Lower leg skin (tissue), 4 donors: ENCODE measurements at regions not wholly inside any gene's neighbourhood (a gene's known extent, or its start where the extent isn't known, plus 50 kb on each side); places are given as distances from the start of the nearest gene placed in this dataset.

ENCODE experiments used
- DNase-seq, 2 donors: peaks; one replicate each; pipeline ENCODE4 v3.0.0-alpha.2; 2019; ENCODE audit warnings: low spot score in 2 of 2
- H3K4me3 ChIP-seq: fragments of 200-600 bp; sonication (generic); 2 replicates; pipeline ENCODE4 v1.5.1; 2017; ENCODE audit warnings: mild to moderate bottlenecking, low read depth; ENCODE audit not compliant: poor library complexity, severe bottlenecking
- CTCF ChIP-seq, 3 donors: fragments of 450-650 bp; IDR thresholded peaks; one replicate each; pipeline ENCODE4 v1.5.1; 2016; ENCODE audit warnings: antibody characterized with exemption in 3 of 3, mild to moderate bottlenecking in 3 of 3, moderate library complexity in 2 of 3
- POLR2A ChIP-seq, 2 donors: fragments of 450-650 bp; IDR thresholded peaks; one replicate each; pipeline ENCODE4 v1.6.1; 2016 to 2017; ENCODE audit warnings: antibody characterized with exemption in 2 of 2, mild to moderate bottlenecking in 1 of 2, moderate library complexity in 1 of 2
- whole genome bisulfite sequencing, 2 donors: methylation state at CpG; one replicate each; pipeline ENCODE4 v1.1.5; 2018; 5-methylcytosine and 5-hydroxymethylcytosine counted together
- intact Hi-C: fragments of 100-400 bp; cut with DNase I; formaldehyde crosslinking; loops from one replicate; pipeline ENCODE4 v1.15.0; 2023; ENCODE audit warnings: low total_unique reads

- intact Hi-C loops: no loop called here
- no peak overlapping the region for H3K4me3 ChIP-seq
- no peak for DNase-seq
- WGBS, 2 donors: 79 to 86% methylated on average over 2 of the region's 2 CpGs
- TF ChIP-seq CTCF (IDR thresholded peaks at IDR 0.05): no peak
- no peak for TF ChIP-seq POLR2A (IDR thresholded peaks at IDR 0.05)
Observed at GRCh38 chr4:175422331-175422730, 389.7 kb downstream of the GPM6A start.

GRCh38 chr4:175424111-175424510 is 388.0 kb downstream of the GPM6A start:
- no peak overlapping the region for H3K4me3 ChIP-seq
- WGBS, 2 donors: 79 to 88% methylated on average over 4 of the region's 4 CpGs
- intact Hi-C loops: no loop called here
- DNase-seq: no peak
- TF ChIP-seq CTCF (IDR thresholded peaks at IDR 0.05) (no peak), POLR2A (IDR thresholded peaks at IDR 0.05) (no peak)

- no peak for DNase-seq
- no peak overlapping the region for H3K4me3 ChIP-seq
- intact Hi-C loops: no loop called here
- TF ChIP-seq POLR2A (IDR thresholded peaks at IDR 0.05) (no peak), CTCF (IDR thresholded peaks at IDR 0.05) (no peak)
- WGBS, 2 donors: 78 to 90% methylated on average over 25 to 36 of the region's 44 CpGs
Observed at GRCh38 chr4:175427751-175428150, 384.3 kb downstream of the GPM6A start.

DNA sequence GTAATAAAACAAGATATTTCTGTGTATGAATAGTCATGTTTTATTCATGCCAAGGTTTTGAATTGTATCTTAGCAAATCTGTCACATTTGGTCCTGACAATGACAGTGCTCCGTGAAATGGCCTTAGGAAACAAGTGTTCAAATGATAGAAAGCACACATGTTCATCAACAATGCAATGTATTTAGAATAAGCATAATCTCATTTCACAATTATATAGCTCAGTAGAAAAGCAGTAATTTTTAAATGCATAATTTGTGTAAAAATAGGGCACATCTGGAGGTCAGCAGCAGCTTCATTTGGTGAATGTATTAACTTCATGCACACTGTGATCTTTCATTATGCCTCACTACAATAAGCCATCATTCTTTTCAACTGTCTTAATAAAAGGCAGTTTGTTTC is 380.4 kb downstream of the GPM6A start:
- intact Hi-C loops: no loop called here
- TF ChIP-seq POLR2A (IDR thresholded peaks at IDR 0.05) (no peak), CTCF (IDR thresholded peaks at IDR 0.05) (no peak)
- WGBS, 2 donors: 50 to 55% methylated on average over 1 of the region's 1 CpG
- H3K4me3 ChIP-seq: no peak overlapping the region
- DNase-seq: no peak

- no peak for TF ChIP-seq CTCF (IDR thresholded peaks at IDR 0.05)
- no peak for TF ChIP-seq POLR2A (IDR thresholded peaks at IDR 0.05)
- no peak for DNase-seq
- intact Hi-C loops: no loop called here
- H3K4me3 ChIP-seq: no peak overlapping the region
- 43% methylated on average over 4 of the region's 4 CpGs for WGBS, 2 donors
Observed at GRCh38 chr4:175435381-175435783, 376.7 kb downstream of the GPM6A start.

DNA sequence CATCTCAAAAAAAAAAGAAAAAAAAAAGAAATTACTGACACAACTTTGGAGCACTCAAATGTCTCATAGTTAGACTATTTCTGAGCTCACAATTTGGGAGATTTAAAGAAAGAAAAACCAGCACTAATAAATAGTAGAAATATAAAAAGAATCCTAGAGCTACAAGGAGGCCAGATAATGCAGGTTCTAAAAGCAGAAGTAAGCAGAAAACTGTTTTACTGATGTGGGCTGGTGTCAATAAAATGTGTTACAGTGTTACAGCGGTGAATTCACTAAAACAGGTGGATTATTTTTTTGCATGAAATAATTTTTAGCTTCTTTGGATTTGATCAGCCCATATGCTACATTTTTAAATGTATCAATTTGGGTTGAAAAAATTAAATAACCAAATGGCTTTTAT is 375.9 kb downstream of the GPM6A start:
- H3K4me3 ChIP-seq: no peak overlapping the region
- 84% methylated on average over 1 of the region's 1 CpG for WGBS, 2 donors
- TF ChIP-seq CTCF (IDR thresholded peaks at IDR 0.05): no peak
- no peak for TF ChIP-seq POLR2A (IDR thresholded peaks at IDR 0.05)
- intact Hi-C loops: no loop called here
- DNase-seq: no peak
